ENCODE measurements at regions not wholly inside any gene's neighbourhood (a gene's known extent, or its start where the extent isn't known, plus 50 kb on each side); places are given as distances from the start of the nearest gene placed in this dataset.
"Not testable (repeated sequence)": the region's sequence is repeated elsewhere in the genome, so short reads cannot be mapped to it uniquely, and the experiment has no call there.

DNA sequence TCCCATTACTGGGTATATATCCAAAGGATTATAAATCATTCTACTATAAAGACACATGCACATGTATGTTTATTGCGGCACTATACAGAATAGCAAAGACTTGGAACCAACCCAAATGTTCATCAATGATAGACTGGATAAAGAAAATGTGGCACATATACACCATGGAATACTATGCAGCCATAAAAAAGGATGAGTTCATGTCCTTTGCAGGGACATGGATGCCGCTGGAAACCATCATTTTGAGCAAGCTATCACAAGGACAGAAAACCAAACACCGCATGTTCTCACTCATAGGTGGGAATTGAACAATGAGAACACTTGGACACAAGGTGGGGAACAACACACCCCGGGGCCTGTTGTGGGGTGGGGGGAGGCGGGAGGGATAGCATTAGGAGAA, 57.0 kb upstream of the NEUROD1 start:
- not testable (repeated sequence) for DNase-seq

DNA sequence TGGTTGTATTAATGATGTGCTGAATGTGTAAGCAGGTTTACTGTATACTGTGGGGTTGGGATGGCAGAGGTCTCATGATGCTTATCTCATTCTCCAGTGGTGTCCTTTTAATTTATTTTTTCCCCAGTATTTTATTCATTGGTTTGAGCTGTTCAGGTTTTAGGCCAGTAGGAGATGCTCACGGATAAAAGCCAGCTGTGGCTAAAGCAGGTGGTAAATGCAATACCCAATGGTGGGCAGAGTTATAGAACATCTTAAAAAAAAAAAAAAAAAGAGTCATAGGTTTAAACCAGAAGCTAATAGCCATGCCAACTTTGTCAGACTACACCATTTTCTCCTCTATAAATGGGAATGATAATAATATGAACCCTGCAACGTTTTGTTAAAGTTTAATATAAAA, 57.8 kb upstream of the NEUROD1 start:
- DNase-seq = no peak

DNA sequence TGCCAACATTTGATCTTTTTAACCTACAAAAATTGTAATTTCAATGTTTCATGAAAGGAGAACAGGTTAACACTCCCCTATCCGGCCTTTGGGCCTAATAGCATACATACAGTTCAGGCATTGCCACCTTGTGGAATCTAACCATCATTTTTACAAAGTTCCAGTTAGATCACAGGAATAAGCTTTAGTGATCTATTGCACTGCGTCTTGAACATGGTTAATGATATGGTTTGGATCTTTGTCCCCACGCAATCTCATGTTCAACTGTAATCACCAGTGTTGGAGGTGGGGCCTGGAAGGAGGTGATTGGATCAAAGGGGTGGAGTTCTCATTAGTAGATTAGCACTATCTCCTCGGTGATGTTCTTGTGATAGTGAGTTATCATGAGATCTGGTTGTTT, 58.2 kb upstream of the NEUROD1 start:
- DNase-seq = no peak

DNA sequence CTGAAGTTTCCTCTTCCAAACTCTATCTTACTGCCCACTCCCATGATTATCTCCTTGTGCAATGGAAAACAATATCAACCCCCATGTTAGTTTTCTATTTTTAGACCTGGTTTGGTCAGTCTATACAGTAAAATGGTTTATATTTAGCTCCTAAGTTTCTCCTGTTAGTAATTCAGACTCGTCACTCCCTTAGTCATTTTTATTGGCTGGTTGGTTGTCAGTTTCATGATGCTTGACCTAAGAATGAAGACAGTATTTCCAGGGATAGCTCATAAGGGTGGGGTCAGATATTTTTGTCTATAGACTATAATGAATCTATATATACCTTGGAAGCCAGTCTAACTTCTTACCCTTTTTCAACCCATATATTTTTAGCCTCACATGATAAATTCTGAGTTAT, 61.4 kb upstream of the NEUROD1 start:
- no peak for DNase-seq

DNA sequence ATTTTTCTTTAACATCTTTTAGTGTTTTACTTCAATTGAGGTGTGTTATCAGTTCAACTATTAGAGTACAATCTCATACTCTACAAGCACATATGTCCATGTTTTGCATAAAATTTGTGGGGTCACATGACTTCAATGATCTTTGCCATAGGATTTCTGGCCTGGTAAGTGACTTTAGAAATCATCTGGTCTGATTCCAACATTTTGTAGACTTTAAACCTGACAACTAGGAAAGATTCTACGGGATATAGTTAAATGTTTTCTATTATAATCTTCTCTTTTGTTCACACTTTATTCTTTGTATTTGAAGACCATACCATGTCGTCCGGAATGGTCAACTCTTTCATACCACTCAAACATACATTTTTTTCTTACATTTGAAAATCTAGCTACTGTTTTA, 62.0 kb upstream of the NEUROD1 start:
- no peak for DNase-seq

DNA sequence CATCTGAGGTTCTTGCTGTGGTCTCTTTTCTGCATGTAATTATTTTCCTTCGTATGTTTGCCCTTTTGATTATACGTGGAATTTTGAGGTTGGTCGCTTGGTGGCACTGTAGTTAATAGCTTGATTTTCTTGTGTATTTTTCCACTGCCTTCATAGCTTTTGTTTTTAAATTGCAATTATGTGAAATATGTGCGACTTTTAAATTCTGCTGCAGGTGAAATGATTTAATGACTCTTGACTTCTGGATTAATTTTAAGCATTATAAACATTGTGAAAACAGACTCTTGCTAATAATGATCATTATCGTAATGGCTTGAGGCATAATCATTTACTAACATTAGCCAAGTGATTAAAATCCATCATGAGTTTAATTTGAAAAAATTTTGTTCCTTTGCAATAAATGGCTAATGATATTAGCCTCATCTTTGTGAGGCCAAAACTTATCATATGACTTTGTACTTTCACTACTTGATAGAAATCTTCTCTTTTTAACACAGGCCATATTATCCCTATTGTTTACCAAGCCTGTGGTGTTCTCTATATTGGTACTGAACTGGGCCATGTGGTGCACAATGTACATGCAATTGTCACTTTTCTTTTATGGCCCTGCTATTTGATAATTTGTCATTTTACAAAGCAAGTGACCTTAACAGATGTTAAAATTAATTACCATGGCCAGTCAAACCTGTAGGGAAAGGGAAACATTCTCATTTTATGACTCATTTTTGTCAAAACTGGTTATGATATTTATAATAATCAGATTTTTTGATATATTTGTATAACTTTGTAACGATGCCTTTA, 62.8 kb upstream of the NEUROD1 start:
- DNase-seq = peak; percentile 37

DNA sequence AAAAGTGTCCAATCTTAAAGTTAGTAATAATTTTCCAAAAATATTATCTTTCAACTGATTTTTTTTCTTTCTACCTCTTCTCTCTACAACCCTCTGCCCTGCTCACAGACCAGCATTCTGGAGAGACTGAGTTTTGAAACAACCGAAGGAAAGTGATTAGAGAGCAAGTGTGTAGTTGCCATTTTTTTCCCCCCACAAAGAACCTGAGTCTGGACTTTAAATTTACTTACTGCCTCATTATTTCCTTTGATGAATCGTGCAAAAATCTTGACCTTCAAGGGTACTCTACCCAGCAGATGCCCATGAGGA, 63.4 kb upstream of the NEUROD1 start:
- no peak for DNase-seq

DNA sequence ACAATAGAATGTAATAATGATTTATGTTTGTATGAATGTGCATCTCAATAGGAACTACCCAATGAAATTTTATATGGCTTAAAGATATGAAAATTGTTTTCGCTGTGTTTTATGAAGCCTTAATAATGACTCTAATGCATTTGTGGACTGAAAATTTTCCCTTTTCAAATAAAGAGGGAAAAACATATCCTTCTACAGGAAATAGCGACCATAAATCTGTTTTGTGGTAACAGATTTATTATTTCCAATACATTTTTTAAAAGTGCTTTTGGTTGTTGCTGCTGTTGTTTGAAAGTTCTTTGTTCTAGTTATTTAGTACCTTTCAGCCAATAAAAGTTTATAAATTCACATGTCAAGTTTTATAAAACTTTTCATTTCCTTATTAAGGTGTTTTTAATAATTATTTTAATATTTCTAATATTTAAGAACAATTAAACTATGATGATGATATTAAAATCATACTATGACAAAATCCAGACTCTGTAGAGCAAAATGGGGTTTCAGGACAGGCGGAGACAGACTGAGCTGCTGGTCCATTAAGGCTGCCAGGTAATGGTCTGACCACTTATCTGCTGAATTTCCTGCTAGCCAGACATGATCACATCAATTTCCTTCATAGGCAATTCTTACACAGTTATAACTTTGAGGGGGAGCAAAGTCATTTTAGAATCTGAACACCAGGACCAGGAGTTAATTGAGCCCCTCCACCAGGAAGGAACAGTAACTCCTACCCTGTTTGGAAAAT, 65.7 kb upstream of the NEUROD1 start:
- DNase-seq = no peak

DNA sequence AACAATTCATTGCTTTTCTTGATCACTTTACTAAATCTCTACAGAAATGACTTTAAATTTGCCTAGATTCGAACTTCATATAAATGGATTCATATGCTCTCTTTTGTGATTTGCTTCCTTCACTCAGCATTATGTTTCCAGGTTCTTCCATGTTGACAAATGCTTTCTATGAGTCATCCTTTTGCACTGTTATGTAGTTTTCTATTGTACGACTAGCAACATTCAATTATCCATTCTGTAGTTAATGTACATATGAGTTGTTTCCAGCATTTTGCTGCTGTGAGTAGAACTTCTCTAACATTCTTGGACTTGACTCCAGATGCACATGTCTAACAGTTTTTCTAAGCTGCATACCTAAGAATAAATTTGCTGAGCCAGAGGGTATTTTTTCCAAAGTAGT, 66.5 kb upstream of the NEUROD1 start:
- DNase-seq = no peak

DNA sequence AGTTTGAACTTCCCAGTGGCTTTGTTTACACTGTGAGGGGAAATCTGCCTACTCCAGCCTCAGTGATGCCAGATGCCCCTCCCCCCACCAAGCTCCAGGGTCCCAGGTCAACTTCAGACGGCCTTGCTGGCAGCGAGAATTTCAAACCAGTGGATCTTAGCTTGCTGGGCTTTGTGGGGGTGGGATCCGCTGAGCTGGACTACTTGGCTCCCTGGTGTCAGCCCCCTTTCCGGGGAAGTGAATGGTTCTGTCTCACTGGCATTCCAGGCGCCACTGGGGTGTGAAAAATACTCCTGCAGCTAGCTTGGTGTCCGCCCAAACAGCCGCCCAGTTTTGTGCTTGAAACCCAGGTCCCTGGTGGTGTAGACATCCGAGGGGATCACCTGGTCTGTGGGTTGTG, 70.0 kb upstream of the NEUROD1 start:
- no peak for DNase-seq

DNA sequence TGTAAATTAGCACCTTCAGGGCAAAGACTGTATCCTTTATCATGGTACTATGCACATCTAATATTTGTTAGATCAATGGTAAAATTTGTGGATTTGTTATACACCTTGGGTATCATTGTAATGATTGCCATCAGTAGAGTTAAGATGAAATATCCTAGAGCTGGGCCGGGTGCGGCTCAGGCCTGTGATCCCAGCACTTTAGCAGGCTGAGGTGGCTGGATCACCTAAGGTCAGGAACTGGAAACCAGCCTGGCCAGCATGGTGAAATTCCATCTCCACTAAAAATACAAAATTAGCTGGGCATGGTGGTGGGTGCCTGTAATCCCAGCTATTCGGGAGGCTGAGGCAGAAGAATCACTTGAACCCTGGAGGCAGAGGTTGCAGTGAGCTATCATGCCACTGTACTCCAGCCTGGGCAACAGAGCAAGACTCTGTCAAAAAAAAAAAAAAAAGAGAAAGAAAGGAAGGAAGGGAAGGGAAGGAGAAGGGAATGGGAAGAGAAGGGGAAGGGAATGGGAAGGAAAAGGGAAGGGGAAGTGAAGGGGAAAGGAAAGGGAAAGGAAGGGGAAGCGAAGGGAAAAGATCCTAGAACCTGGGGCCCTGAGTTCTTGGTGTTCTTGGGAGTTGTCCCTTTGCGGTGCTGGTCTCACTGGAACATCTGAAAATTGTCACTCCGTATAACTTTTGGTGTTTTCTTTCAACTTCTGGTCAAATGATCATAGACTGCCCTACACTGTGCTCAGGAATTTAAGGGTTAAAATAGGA, 71.1 kb upstream of the NEUROD1 start:
- no peak for DNase-seq

DNA sequence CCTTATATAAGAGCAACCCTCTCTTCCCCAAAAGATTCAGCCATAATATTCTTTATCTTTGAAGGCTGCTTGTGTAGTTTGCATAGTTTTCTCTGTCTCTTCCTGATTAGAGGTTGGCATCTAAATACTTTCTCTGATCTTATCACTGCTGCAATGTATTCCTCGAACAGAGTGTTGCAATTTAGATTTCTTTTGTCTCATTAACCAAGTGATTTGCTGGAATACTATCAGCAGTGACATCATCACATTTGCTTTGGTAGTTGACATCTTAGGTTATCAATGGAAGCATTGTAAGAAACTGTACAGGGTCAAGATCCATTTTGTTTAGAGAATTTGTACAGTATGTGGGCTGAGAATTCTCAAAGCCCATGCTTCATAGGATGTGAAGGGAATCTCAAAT, 72.0 kb upstream of the NEUROD1 start:
- no peak for DNase-seq

DNA sequence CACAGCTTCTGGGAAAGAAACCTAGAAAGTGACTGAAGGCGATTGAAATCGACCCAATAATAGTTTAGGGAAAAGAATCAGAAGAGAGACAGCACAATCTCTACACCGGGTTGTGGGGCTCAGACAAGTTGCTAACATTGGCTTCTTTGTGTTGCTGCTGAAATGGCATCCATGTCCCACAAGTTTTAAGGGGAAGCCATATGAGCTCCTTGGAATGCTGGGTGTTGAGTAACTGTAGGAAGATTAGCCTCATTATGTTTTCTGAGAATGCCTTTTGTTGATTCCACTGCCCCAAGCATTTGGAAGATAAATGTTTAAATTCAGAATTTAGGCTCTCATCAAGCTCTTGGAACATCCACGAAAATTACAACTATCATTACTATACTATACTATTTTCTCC, 73.4 kb upstream of the NEUROD1 start:
- DNase-seq = no peak

DNA sequence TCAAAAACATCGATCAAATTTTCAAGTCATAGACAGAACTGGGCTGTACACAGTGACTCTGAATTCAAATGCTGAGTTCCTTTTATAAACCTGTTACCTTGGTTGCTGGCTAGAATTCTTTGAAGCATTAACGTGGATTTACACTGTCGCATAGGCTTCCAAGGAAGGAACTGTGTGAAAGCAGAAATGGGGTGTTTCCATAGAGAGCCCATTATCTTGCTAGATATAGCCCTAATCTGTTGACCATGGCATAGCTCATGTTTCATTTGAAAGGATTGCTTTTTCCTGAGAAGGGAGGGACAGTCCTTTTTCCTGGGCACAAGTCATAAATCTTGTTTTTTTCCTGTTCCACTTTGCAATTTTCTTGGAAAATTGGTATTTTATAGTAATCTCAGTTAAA, 73.8 kb upstream of the NEUROD1 start:
- no peak for DNase-seq

DNA sequence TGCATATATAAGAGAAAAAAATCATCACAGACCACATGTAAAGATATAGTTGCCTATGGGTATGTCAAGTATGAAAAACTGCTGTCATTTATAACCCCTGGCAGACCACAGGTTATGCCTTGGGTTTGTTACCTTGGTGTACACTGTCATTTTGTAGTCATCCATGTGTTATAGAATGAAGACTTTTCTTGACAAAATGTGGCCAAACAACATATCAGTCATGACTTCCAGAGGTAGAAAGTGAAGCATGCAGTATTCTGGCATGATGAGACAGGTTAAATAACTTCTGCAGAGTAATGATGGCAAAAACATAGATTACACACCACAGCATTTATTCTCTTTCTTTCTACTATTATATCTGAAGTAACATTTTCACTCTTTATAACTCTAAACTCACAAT, 74.9 kb upstream of the NEUROD1 start:
- no peak for DNase-seq

DNA sequence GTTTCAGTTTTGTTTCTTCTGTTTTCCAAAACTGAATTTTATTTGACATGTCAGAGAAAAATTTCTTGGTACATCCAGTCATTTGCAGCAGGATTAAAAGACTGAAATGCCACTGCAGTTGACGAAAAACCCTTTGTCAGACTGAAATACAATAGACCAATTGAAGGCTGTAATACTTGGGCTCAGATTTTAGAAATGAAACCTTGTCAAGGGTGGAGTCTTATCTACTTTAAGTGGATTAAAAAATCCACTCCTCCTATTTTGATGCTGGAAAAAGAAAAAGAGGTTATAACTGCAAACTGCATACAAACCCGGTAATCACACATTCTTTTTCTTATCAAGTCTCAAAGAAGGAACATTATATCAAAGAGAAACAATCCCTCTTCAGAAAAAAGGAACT, 80.2 kb upstream of the NEUROD1 start:
- DNase-seq = no peak

DNA sequence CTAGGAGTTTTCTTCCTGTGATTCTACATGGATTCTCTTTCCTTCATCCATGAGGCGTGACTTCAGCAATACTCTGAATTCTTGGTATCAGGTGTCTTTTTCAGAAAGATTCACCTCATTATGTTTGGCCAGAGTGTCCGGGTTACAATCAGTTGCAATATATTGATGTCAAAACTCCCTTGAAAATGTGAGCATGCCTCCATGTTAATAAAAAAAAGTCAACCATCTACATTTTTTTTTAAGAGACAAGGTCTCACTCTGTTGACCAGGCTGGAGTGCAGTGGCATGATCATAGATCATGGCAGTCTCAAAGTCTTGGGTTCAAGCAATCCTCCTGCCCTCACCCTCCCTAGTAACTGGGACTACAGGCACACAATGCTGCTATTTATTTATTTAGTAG, 80.9 kb upstream of the NEUROD1 start:
- no peak for DNase-seq

DNA sequence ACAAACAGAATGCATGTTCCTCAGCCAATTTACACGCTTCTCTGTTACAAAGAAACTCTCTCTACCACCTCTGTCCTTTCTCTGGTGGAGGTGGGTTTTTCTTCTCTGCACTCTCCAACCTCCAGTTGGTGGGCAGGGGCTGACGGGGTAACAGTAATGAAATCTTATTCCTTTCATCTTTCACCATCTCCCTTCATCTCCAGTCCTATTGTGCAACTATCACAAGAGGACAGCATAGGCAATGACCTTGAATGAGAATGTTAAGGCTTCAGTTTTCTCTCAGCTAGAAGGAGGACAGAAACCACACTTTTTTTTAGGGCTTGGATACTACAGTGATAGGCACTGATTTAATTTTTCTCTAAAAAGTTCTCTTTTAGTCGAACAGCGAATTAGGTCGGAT, 81.7 kb upstream of the NEUROD1 start:
- no peak for DNase-seq

DNA sequence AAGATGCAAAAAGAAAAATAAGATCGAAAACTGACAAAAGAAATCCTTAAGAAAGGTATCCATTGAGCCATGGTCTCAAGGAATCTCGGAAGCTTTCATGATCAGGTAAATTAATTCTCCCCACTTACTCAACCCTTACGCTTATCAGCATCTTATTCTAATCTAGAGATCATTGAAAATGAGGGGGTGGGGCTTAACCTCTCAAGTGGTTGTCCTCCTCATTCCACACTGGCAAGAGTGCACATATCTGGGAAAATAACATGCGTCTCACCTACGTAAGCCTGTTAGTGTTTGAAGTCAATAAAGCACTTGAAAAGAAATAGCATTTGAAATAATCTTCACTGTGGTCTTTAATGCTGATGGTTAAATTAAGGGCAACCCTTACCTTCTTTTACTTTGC, 82.5 kb upstream of the NEUROD1 start:
- no peak for DNase-seq

DNA sequence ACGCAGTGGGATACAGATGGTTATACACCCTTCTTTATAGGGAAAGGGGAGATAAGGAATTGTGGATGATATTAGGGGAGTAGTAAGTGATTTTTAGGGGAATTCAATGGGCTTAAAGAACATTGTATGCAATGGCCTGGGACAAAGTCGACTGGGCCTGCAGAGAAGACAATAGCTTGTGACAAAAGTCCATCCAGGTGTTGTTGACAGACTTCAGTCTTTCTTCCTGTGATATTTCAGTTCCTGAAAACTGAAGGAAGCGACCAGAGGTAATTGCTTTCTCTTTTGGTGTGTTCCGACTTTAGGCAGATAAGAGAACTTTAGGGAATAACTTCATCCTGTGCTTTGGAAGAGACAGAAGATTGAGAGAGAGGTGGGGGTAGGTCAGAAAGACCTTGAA, 83.1 kb upstream of the NEUROD1 start:
- DNase-seq = no peak

DNA sequence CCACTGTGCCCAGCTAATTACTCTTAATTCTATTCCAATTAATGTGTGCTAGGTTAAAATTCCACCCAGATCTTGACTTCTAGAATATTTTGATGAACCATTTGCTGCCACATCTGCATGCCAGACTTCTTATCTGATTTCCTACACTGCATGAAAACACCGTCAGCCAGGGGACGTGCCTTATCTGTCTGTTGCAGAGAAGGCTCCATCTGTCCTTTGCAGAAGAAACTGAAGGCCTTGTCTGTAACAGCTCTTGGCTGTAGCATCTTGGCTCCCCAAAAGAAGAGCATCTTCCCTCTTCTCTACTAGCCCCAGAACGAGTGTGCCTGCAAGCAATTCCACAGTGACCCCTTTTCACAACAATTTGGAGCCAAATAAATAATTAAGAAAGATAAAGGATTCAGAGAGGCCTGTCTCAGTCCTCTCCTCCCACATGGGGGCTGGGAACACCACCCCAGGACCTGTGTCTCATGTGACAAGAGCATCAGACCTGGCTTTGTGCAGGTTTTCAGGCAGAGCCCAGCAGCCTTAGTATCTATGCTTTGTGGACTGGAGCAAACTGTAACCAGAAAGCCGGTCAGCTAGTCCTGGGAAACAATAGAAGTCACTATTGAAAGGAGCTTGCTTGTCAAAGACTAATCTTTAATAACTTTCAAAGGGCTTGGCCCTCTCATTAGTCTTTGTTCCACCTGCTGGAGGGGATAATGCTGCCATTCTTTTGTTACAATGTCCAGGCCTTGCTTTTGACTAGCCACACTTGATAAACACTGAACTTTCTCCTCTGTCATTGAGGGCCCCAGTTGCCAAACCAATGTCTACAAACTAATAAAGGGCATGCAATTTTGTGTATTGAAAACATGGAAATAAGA, 84.0 kb upstream of the NEUROD1 start:
- no peak for DNase-seq

DNA sequence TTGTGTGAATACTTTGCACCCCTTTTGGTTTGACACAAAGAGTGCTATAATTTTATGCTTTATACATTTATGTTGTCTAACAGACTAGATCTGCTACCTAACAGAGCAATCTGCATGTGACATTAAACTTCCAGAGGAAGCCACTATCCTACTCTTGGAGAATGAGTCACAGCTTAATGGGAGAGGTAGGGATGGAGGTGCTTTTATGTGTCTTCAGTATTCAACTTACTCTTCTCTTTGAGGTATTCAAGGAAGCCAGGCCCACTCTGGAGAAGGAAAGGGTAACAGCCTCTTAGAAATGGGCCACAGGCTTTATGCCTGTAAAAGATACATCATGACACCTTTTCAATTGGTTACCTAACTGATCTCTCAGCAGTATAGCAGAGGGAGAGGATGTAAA, 85.8 kb upstream of the NEUROD1 start:
- DNase-seq = no peak

DNA sequence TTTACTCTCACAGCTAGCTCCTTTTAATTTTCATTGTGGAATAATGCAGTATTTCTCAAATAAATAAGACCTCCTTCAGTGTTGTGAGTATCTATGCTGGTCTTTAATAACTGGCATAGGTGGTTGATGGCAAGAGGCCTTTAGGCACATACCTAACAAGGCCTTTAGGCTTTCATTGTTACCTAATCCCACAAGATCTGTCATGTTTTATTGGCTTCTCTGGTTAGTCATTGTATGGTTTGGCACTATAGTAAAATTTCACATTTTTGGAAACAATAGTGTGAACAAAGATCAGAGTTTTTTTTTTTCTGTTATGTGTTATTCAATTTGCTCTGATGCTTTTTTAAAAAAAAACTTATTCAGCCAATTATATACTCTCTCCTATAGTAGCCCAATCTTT, 89.8 kb upstream of the NEUROD1 start:
- DNase-seq = no peak

All from CD4-positive, alpha-beta T cell treated with Interleukin-17A for 4 hours (primary cell).